PFSK-1 (cell line): ENCODE measurements at regions not wholly inside any gene's neighbourhood (a gene's known extent, or its start where the extent isn't known, plus 50 kb on each side); places are given as distances from the start of the nearest gene placed in this dataset.

Source experiments
- FOXP2 ChIP-seq: optimal IDR thresholded peaks from 2 replicates; pipeline ENCODE3; 2011; ENCODE audit warnings: borderline replicate concordance, control low read depth, inconsistent platforms; ENCODE audit not compliant: insufficient read depth; ENCODE audit errors: extremely low read length, extremely low read depth
- POLR2AphosphoS5 ChIP-seq: IDR thresholded peaks from 2 replicates; pipeline ENCODE4 v1.6.1; 2012; ENCODE audit warnings: low read depth, mild to moderate bottlenecking, control low read depth, low read length, moderate library complexity
- REST ChIP-seq, 2 experiments: IDR thresholded peaks; 2 replicates each; pipeline versions ENCODE4 v1.6.1 to v1.8.0; 2011 to 2012; ENCODE audit warnings: low read depth in 2 of 2, low read length in 2 of 2, control low read depth in 1 of 2, inconsistent platforms in 1 of 2, mild to moderate bottlenecking in 1 of 2, moderate library complexity in 1 of 2; ENCODE audit not compliant: insufficient read depth in 1 of 2
- SIN3A ChIP-seq: IDR thresholded peaks from 2 replicates; pipeline ENCODE4 v1.6.1; 2012; ENCODE audit warnings: mild to moderate bottlenecking, low read length, moderate library complexity, borderline replicate concordance; ENCODE audit not compliant: insufficient read depth
- TAF1 ChIP-seq: IDR thresholded peaks from 2 replicates; pipeline ENCODE4 v1.6.1; 2012; ENCODE audit warnings: low read length, control low read depth, borderline replicate concordance; ENCODE audit not compliant: insufficient read depth

DNA sequence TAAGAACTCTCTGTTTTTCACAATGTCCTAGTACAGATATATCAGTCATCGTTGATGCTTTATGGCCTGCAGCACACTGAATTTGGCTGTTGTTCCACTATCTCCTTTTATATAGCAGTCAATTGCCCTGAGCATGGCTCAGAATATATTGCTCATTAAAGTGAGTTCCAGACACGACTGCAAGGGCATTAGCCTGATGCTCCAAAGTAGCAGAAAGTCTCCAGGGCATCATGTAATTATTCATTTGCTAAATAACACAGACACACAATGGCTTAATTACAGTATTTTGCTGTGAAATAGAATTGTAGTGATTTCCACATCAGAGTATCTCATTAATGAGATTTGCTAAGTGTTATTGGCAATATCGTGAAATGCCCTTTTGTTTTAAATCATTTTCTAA, 1167.5 kb downstream of the AACS start:
- TF ChIP-seq REST (IDR thresholded peaks at IDR 0.05; ENCODE audit: insufficient read depth in 1 of 2, low read depth in 2 of 2, low read length in 2 of 2) (no peak), POLR2AphosphoS5 (no peak), TAF1 (no peak), FOXP2 (no peak), SIN3A (no peak)
